Activated naive CD4-positive, alpha-beta T cell (primary cell): ENCODE measurements at regions not wholly inside any gene's neighbourhood (a gene's known extent, or its start where the extent isn't known, plus 50 kb on each side); places are given as distances from the start of the nearest gene placed in this dataset.

Experiments
- DNase-seq, 4 experiments: peaks; one replicate each; lab custom pipeline; 2025; lab: John Stamatoyannopoulos, UW

DNA sequence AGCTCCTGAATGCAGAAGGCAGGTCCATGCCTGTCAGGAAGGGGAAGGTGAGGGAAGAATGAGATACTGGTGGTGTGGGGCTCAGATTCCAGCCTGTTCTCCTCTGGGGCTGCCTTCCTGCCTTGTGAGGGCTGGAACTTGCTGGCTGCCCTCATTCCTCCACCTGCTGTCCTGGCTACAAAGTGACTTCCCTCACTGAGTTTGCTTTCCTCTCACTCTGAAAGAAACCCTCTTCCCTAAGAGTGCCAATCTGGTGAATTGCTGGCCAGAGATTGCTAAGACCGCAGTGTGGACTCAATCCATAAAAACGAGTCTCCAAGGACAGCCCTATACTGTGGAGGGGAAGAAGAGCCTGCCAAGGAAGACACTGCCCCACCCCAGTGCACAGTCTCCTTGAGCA, 664.4 kb upstream of the HS6ST1 start:
- no peak for DNase-seq

DNA sequence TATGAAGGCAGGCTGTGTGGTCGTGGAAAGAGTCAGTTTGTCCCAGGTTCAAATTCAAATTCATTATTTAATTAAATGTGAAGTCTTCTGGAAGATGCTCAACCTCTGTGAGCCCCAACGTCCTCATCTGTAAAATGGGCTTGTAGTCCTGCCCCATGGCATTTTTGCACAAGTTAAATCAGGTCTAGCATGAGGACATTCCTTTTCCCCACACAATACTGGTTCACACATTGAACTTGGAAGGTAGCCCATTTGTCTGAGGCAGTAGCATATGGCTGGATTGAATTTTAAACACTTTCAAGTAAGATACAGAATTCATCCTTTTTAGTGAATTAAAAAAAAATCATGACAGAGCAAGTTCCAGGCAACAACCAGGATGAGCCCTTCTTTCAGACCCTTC, 665.4 kb upstream of the HS6ST1 start:
- DNase-seq = no peak

DNA sequence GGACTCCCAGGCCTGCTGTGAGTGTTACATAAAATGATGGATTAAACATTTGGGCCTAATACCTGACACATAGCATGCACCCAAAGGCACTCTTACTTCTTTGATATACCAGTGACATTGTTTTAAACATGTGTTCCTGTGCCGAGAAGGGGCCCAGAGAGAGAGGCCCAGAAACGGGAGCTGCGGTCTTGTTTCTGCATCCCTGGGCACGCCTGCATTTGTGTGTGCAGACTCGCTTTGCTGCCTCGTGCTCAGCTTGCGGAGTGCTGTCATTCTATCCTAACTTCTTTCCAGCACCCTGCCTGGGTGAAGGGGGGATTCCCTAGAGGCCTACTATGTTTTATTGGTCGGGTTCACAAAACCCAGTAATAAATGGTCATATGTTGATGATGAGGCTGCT, 666.2 kb upstream of the HS6ST1 start:
- no peak for DNase-seq

DNA sequence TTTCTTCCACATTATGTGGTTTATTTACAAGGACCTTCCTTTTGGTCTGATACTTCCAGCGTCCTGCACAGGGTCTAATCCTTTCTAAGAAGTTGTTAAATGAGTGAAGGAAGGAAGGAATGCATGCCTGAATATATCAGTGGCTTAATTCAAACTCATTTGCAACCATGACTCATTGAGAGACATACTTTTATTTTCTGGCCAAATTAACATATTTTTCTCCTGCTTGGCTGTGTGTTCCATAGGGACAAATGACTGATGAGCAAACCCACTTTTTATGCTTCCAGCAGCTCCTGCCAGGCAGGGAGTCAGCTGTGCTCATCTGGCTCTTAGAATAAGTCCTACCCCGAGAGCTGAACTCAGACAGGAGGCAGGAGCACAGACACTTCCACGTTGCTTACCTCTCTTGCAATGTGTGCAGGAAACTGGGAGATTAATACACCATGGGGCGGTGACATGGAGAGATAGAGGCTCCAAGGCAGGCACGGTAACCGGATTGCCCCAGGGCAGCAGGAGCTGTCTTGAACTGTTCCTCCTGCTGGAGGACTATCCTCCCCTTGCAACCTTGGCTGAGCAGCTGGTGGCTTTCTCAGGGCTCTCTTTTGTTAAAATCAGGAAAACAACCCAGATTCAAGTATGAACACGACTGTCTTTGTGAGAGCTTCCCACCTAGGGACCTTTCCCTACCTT, 667.5 kb upstream of the HS6ST1 start:
- no peak for DNase-seq

DNA sequence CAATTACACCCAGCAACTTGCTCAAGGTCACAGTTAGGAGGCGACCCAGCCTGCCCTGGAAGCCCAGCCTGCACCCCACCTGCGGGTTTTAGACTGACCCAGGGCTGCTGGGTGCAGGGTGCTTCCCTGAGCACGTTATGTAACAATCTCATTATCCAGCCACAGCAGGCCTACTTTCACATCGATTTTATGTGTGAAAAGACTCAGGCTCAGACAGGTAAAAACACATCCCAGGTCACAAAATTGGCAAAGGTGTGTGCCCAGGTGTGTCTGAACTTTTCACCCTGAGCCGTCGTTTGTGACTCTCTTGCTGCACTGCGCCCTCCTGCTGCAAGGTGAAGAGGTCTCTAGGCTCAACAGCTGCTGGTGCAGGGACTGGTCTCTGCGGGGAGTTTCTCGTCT, 668.2 kb upstream of the HS6ST1 start:
- no peak for DNase-seq

DNA sequence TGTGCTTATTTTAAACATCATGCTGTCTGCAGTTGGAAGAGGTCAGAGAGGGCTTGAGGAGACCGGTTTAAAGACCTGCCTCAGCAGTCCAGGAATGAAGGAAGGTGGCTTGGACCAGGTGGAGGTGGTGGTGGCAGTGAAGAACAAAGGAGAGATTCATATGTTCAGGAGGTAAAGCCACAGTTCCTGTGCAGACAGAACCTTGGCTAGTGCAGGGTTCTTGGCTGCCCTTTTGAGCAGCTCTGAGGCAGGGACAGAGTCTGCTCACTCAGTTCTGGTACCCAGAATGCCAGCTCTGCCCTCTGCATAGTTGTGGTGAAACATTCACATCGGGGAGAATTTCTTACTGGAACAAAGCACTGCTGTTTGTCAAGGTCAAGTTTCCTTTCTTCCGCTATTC, 669.7 kb upstream of the HS6ST1 start:
- no peak for DNase-seq

DNA sequence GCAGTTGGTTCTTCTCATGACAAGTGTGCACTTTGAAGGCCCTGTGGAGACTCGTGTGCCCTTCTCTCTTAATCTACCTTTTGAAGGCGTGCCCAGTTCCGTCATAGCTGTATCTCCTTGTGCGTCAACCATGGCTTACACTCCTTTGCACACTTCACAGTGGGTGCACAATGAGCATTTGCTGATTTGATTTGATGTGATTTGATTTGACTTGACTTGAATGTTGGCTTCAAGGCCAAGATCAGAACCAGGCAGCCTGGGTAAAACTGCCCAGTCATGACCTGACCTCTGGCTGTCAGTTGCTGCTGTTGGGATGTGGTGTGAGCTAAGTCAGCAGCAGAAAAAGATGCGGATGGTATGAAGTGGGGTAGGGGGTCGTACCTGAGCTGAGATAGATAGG, 670.3 kb upstream of the HS6ST1 start:
- DNase-seq = no peak

DNA sequence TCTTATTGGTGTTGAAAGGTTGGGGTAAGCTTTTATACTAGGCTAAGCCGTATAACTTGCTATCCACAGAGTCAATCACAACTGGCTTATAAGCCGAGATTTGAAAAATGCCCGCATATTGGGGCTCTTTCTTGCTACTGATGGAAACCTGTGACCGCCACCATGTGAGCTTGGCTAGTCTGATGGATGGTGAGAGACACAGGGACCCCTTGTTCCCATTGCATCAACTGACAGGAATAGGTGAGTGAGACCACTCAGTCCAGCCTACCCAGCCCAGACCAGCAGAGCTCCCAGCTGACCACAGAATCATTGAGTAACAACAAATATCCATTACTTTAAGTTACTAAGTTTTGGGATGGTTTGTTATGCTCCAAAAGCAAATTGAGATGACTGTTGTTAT, 676.4 kb upstream of the HS6ST1 start:
- DNase-seq = no peak

DNA sequence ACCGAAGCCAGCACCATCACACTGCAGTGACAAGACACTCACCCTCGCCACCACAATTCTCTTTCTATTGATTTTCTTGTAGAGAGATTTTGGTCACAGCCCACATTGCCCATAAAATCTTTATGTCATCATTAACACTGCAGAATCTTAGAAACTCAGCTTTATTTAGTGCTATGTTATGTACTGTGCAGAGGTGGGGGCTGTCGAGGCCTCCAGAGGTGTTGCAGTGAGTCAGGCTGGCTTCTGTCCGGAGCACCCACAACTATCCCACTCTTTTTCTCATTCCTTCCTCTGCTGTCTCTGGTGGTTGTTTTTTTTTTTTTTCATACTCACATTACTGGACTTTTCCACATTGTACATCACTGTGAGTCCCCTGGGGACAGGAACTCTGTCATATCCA, 677.4 kb upstream of the HS6ST1 start:
- no peak for DNase-seq

DNA sequence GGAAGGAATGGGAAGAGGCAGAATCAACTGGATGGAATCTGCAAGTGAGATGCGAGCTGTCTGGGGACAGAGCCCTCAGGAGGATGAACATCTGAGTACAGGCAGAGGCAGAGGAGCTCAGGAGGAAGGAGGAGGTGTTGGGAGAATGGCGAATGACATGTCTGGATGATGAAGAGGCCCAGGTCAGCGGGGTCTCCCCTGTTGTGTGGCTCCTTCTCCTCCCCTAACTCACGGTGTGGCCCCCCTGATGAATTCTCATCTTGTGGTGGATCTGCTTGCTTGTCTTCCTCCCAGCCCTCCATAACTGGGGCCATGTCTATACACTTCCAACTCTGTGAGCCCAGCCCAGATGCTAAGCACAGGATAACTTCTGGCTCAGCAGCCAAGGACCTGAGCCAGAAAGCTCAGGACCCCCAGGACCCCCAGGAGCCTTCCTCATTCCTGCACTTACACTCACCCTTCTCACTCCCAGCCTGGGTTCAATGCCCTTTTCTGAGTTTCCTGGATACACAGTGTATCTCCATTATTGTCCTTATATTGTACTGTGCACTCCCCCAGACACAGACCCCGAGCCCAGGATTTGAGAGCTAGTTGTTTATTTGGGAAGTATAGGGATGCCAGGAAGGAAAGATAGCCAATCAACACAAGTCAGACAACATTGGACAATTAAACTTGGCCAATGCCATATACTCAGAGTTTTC, 678.6 kb upstream of the HS6ST1 start:
- DNase-seq = no peak

DNA sequence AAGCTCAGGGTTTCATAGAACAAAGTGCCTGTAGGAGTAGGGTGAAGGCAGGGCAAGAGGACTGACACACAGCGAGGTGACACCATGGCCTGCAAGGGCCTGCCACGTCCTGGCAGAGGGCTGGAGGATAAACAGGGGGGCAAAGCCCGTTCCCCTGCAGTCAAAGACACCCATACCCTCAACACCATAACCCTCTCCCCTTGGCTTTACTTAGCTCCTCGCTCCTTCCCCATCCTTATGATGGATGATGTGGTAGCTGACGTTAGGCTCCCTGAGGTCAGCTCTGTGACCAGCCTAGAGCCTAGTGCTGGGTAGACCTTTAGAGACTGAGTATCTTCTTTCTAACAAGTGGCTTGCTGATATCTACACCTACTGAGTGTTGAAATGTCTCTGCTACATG, 683.3 kb upstream of the HS6ST1 start:
- no peak for DNase-seq

DNA sequence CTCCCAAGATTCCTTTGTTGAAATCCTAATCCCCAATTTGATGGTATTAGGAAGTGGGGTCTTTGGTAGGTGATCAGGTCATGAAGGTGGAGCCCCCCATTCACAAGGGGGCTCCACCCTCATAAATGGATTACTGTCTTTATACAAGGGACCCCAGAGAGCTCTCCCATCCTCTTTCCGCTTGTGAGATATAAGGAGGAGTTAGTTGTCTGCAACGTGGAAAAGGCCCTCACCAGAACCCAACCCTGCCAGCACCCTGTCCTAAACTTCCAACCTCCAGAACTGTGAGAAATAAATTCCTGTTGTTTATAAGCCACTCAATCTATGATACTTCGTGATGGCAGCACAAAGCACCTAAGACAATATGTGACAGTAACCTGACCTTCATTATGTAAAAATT, 684.1 kb upstream of the HS6ST1 start:
- no peak for DNase-seq

DNA sequence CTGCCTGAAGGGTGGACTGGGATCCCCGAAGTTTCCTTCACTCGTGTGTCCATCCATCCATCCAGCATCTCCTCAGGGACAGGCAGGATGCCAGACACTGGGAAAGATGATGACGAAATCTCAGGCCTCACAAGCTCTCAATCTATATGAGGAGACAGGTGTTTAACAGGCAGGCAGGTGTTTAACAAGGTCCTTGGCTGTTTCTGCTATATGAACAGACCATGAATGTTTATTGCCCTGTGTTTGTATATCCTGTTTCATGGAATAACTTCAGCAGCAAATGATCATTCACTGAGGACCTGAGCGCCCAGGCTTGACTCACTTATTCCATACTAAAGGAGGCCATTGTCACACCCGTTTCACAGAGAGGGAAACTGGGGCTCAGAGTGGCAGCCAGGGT, 685.8 kb upstream of the HS6ST1 start:
- DNase-seq = no peak

DNA sequence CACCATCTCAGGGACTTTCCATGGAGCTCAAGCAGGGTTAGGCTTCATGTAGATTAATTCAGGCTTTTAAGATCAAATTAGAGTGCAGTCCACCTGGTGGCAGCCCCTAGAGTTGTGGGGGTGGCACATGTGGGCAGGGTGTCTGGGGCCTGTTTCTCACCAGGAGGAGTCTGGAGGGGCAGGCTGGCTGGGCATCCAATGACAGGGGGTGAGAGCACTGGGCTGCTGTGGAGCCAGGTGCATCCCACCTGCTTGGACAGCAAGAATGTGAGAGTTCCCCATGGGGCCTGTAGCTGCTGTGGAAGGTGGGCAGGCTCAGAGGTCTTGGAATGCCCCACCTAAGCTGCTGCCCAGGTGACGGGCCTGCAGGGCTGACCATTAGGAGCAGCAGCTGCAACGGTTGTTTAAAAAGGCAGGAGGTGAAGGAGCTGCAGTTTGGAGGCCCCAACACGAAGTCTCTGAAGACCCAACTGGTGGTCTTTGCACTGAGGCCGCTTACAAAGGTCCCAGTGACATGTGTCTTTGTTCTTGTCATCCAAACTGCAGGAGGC, 686.3 kb upstream of the HS6ST1 start:
- DNase-seq = no peak

DNA sequence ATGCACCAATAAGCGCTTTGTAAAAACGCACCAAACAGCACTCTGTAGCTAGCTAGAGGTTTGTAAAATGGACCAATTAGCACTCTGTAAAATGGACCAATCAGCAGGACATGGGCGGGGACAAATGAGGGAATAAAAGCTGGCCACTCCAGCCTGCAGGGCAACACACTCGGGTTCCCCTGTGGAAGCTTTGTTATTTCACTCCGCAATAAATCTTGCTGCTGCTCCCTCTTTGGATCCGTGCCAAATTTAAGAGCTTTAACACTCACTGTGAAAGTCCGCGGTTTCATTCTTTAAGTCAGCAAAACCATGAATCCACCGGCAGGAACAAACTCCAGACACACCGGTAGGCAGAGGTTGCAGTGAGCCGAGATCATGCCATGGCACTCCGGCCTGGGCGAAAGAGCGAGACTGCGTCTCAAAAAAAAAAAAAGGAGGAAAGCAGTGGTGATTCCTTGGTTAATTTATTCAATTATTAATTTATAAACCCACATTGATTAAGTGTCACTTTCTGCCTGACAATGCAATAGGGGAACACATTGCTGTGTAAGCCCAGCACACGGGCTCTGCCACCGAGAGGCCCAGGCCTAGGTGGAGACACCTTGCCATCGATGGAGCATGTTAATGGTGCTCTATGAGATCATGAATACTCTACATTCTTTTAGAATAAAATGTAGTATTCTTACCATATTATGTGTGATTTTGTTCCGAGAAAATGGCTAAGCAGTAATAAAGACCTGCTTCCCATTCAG, 687.6 kb upstream of the HS6ST1 start:
- no peak for DNase-seq

DNA sequence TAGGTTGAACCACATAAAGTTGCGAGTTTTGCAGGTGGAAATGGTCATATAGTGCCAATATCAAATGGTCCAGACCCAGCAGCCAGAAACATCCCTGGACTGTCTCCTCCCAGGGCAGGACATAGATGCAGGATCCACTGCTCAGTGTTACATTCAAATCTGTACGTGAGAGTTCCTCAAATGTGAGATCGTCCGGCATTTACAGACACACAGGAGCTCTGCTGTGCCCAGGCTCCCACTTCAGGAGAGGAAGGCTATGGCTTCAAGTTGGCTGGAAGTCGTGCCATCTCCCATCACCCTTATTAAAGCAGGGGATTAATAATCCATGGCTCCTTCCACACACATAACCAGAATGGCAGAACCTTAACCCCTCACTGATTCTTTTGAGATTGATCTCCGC, 688.2 kb upstream of the HS6ST1 start:
- no peak for DNase-seq

DNA sequence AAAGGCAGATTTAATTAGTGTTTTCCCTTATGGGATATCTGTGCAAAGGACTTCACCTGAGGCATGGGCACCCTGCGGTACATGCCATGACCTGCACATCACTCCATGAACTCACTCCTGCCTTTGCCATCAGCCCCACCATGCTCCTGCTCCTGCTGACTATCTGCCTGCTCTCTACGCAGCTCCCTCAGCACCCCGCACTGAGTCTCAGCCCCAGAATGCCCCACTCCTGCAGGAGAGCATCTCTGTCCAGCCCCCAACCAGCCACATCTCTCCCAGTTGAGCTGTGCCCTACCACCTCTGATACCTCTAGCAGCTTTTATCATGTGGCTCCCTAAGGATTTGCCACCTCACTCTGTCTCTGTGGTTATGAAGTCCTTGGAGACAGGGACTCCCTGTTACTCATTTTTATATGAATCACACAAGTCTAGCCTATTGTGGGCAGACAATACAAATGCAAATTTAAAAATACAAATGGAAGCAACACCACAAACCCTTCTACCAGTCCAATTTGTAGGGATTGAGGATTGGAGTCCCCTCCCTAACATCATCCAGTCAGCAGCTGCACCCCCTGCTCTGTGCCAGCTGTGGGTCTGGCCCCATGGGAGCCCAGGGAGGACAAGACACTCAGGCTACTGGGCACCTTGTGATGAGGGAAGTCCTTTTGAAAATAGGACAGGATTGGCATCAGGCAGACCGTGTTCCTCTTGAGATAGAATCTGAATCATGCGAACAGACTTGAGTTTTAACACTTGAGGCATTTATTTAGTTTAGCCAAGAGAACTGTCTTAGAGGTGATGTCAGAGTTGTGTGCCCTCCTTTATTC, 689.6 kb upstream of the HS6ST1 start:
- no peak for DNase-seq

DNA sequence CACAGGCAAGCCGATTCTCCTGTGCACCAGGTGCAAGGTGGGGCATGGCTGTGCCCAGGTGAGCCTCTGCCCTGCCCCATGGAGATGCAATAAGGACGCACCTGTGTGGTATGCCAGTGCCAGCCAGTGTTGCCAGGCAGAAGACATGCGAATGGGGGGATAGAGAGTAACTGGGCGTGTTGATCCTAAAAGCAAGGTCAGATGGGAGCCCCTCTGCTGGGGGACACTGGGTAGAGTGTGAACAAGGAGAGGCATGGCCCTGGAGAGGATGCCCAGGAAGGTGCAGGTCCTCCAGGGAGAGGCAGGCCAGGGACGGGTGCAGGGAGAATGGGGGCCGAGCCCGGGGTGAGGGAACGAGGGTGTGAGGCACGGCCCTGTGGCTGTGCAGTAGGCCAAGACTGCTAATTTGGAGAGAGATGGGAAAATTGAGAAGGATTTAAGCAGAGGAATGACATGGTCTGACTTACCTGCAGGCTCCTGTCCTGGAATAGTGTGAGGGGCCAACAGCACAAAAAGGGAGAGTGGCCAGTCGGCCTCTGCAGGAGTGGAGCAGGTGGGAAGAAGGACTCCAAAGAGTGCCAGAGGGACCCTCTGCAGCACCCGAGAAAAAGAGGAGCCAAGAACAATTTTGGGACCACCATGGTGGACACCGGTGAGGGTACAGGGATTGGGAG, 690.4 kb upstream of the HS6ST1 start:
- no peak for DNase-seq

DNA sequence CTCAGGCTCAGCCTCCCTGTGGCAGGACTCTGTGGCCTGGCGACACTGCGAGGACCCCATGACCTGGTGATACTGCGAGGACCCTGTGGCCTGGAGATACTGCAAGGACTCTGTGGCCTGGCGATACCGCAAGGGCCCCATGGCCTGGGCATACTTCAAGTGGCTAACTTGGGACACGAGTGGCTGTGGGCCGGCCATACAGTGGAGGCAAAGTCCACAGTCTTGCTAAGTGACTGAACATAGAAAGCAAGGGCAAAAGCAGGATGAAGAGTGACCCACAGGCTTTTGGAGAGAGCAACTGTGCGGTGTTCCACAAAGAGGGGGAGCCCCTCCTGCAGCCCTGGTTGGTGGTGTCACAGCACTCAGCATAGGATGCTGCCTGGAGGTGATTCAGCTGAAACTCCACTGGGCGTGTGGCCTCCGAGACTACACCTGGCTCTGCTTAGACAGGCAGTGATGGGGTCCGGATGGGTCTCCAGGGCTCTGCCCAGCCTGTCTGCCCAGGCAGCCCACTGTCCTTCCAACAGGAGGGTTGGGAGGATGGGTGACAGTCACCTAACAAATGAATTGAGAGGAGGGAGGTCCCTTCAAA, 691.0 kb upstream of the HS6ST1 start:
- no peak for DNase-seq

DNA sequence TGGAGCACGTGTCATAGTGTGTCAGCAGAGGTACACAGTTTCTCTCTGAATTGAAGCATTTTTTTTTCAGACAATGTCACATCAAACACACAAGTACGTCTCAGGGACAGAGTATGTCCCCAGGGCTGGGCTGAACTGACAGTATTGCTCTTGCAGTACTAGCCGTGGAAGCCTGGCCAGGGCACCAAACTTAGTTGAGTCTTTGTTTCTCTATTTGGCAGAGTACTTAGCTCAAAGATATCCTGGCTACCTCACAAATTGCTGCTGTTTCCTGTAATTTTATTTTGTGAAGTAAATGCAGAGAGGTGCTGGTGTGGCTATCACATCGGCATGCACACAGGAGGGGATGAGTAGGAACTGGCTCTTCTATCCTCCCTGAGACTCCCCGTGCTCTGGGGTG, 691.6 kb upstream of the HS6ST1 start:
- no peak for DNase-seq

DNA sequence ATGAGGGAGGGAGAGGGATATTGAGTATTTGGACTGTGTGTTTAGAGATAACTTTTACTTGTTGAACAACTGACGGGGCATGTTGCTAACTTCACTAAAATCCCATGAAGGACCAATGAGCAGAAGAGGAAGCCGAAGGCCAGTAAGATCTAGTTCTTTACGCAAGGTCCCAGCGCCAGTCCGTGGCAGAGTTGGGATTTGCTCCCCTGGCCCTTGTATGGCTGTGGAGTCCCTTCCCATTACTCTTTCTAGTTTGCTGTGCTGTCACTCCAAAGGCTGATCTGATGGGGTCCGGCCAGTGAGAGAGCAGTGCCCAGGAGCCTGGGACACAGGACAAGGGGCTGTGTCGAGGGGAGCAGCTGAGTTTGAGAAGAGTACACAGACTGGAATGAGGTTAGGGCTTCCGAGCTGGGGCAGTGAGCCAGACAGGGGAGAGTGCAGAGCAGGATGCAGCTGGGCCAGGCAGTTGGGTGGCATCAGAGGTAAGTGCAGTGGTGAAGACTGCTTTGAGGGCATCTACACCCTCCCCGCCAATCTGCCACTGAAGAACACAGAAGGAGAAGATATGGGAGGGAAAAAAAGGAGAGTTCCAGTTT, 692.9 kb upstream of the HS6ST1 start:
- DNase-seq = no peak
